ENCODE measurements at regions not wholly inside any gene's neighbourhood (a gene's known extent, or its start where the extent isn't known, plus 50 kb on each side); places are given as distances from the start of the nearest gene placed in this dataset.

DNA sequence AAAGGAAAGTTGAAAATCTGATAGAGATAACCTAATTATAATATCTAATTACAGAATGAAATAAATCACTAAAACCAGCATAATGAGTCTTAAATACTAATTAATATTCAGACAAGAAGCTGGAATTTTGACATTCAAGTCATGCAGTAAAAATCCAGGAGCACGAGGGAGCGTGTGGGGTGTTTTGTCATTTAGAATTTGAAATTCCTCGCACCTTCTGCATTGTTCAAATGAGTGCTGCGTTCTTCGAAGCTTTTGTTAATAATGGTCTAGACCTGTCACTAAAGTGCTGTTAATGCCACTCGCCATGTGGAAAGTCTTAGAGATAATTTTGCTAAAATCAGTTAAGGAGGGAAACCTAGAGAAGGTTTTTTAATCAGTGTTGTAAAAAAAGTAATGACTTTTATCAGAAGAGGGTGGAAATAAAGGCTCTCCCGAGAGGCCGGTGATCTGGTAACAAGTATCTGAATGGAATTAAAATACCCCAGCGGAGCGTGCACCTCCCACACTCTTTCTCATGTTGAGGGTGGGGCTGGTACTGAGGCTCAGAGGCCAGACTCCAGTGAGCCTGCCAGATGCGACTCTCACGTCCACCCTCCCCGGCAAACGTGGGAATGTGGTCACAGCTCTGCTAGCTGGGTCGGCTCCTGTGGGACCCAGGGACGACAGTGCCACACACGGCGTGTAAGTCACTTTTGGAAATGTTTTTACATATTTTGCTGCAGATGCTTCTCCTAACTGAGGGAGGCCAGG is 69.4 kb upstream of the MYT1L start:
- no peaks in the 10 kb centered on the region for H3K27me3 ChIP-seq
- no peak for DNase-seq
- H3K4me1 ChIP-seq = no peaks in the 10 kb centered on the region
- H3K9ac ChIP-seq (ENCODE audit: low read depth in 2 of 2, low read length in 2 of 2) = no peak overlapping the region
- no peaks in the 10 kb centered on the region for H3K36me3 ChIP-seq
- no peak overlapping the region for H3K4me3 ChIP-seq
- intact Hi-C loops (cut with DNase I) = no loop called here
- no peaks in the 10 kb centered on the region for H3K9me3 ChIP-seq
- TF ChIP-seq, protein P1, sequence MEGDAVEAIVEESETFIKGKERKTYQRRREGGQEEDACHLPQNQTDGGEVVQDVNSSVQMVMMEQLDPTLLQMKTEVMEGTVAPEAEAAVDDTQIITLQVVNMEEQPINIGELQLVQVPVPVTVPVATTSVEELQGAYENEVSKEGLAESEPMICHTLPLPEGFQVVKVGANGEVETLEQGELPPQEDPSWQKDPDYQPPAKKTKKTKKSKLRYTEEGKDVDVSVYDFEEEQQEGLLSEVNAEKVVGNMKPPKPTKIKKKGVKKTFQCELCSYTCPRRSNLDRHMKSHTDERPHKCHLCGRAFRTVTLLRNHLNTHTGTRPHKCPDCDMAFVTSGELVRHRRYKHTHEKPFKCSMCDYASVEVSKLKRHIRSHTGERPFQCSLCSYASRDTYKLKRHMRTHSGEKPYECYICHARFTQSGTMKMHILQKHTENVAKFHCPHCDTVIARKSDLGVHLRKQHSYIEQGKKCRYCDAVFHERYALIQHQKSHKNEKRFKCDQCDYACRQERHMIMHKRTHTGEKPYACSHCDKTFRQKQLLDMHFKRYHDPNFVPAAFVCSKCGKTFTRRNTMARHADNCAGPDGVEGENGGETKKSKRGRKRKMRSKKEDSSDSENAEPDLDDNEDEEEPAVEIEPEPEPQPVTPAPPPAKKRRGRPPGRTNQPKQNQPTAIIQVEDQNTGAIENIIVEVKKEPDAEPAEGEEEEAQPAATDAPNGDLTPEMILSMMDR (IDR thresholded peaks at IDR 0.05) = no peak
- no peak overlapping the region for H3K27ac ChIP-seq

DNA sequence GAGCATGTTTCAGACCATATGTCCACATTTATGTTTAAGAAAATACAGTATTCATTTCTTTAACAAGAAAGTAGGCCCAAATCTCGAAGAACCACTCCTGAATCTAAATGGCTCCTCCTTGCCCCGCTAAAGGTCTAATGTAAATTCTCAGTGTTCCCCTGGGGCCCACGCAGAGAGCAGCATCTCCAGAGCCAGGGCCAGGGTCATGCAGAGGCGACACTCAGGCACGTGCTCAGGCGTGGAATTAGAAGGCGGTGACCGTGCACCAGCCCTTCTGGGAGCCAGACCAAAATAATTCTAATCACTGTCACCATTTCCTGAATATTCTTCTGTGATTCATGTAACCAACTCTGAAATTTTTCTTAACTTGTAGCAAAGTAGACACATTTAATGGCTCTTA is 68.3 kb upstream of the MYT1L start:
- Histone ChIP-seq H3K27ac (no peak overlapping the region), H3K27me3 (no peaks in the 10 kb centered on the region), H3K36me3 (no peaks in the 10 kb centered on the region), H3K4me1 (no peaks in the 10 kb centered on the region), H3K4me3 (no peak overlapping the region), H3K9ac (ENCODE audit: low read depth in 2 of 2, low read length in 2 of 2) (no peak overlapping the region), H3K9me3 (no peaks in the 10 kb centered on the region)
- DNase-seq = no peak
- TF ChIP-seq, protein P1 (IDR thresholded peaks at IDR 0.05) = no peak
- intact Hi-C loops (cut with DNase I) = no loop called here

DNA sequence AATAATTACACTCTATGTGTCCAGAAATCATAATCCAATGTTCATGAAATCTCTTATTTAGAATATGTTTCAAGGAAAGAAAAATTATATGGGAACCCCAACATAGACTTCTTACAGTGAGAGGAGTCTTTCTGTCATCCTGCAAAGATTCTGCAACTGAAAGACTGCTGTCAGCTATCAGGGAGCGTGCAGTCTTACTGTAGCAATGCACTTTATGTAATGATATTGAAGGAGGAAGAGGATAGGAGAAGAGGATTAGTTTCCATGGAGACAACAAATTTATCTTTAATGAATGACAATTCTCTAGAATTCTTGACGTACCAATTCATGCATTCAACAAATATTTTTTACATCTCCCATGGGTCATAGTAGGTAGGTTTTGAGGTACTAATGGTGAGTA is 61.3 kb upstream of the MYT1L start:
- Histone ChIP-seq H3K36me3 (no peaks in the 10 kb centered on the region), H3K27ac (no peak overlapping the region), H3K27me3 (no peaks in the 10 kb centered on the region), H3K4me3 (no peak overlapping the region), H3K9ac (ENCODE audit: low read depth in 2 of 2, low read length in 2 of 2) (no peak overlapping the region), H3K9me3 (no peaks in the 10 kb centered on the region), H3K4me1 (no peaks in the 10 kb centered on the region)
- TF ChIP-seq, protein P1 (IDR thresholded peaks at IDR 0.05) = no peak
- intact Hi-C loops (cut with DNase I) = no loop called here
- DNase-seq = no peak

DNA sequence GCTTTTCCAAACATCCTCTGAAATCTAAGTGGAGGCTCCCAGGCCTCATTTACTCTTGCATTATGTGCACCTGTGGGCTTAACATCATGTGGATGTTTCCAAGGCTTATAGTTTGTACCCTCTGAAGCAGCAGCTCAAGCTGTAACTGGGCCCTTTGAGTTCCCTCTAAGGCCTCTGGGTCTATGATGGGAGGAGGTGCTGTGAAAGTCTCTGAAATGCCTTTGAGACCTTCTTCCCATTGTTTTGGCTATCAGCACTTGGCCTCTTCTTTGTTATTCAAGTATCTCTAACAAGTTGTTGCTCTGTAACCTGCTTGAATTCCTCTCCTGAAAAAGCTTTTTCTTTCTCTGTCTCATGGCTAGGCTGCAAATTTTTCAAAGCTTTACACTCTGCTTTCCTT is 58.1 kb upstream of the MYT1L start:
- Histone ChIP-seq H3K4me1 (no peaks in the 10 kb centered on the region), H3K9me3 (no peaks in the 10 kb centered on the region), H3K27me3 (no peaks in the 10 kb centered on the region), H3K4me3 (no peak overlapping the region), H3K36me3 (no peaks in the 10 kb centered on the region), H3K9ac (ENCODE audit: low read depth in 2 of 2, low read length in 2 of 2) (no peak overlapping the region), H3K27ac (no peak overlapping the region)
- no peak for DNase-seq
- TF ChIP-seq, protein P1 (IDR thresholded peaks at IDR 0.05) = no peak
- intact Hi-C loops (cut with DNase I) = no loop called here

Measured in colonic mucosa (tissue), 4 donors.